Testis (tissue), 2 donors: ENCODE measurements at regions not wholly inside any gene's neighbourhood (a gene's known extent, or its start where the extent isn't known, plus 50 kb on each side); places are given as distances from the start of the nearest gene placed in this dataset.

Experiments
- CTCF ChIP-seq, 3 experiments: fragments of 450-650 bp in 2 of 3; fragments of 200-600 bp in 1 of 3; sonication (generic) in 1 of 3; IDR thresholded peaks; one replicate each; pipeline ENCODE4 v1.5.1; 2016 to 2019; ENCODE audit warnings: antibody characterized with exemption in 3 of 3, mild to moderate bottlenecking in 2 of 3, moderate library complexity in 1 of 3
- POLR2A ChIP-seq: fragments of 450-650 bp; IDR thresholded peaks from one replicate; pipeline ENCODE4 v1.6.1; 2017; ENCODE audit warnings: antibody characterized with exemption, mild to moderate bottlenecking, moderate library complexity

- TF ChIP-seq CTCF (IDR thresholded peaks at IDR 0.05) (no peak), POLR2A (no peak)
Observed at GRCh38 chr4:133863153-133863552, 338.4 kb downstream of the PABPC4L start.
